ENCODE measurements at regions not wholly inside any gene's neighbourhood (a gene's known extent, or its start where the extent isn't known, plus 50 kb on each side); places are given as distances from the start of the nearest gene placed in this dataset.
"Not testable (repeated sequence)": the region's sequence is repeated elsewhere in the genome, so short reads cannot be mapped to it uniquely, and the experiment has no call there.

DNA sequence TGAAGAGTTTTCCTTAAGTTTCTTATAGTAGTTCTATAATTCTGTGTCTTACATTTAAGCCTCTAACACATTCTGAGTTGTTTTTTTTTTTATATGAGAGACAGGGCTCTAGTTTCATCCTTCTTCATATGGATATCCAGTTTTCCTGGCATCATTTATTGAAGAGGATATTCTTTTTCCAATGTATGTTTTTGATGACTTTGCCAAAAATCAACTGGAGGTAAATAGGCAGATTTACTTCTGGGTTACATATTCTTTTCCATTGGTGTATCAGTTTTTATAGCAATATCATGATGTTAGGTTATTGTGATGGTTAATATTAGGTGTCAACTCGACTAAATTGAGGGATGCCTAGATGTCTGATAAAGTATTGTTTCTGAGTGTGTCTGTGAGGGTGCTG is 650.7 kb upstream of the GRID2 start:
- Mint-ChIP-seq H3K27me3 (ENCODE audit: low read depth) (no peaks in the 10 kb centered on the region), H3K4me3 (no peak overlapping the region), H3K9me3 (peaks cover 2% of the 10 kb centered on the region), H3K36me3 (ENCODE audit: low read depth) (no peaks in the 10 kb centered on the region), H3K27ac (no peak overlapping the region), H3K4me1 (no peaks in the 10 kb centered on the region)
- TF ChIP-seq, protein P1, sequence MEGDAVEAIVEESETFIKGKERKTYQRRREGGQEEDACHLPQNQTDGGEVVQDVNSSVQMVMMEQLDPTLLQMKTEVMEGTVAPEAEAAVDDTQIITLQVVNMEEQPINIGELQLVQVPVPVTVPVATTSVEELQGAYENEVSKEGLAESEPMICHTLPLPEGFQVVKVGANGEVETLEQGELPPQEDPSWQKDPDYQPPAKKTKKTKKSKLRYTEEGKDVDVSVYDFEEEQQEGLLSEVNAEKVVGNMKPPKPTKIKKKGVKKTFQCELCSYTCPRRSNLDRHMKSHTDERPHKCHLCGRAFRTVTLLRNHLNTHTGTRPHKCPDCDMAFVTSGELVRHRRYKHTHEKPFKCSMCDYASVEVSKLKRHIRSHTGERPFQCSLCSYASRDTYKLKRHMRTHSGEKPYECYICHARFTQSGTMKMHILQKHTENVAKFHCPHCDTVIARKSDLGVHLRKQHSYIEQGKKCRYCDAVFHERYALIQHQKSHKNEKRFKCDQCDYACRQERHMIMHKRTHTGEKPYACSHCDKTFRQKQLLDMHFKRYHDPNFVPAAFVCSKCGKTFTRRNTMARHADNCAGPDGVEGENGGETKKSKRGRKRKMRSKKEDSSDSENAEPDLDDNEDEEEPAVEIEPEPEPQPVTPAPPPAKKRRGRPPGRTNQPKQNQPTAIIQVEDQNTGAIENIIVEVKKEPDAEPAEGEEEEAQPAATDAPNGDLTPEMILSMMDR (IDR thresholded peaks at IDR 0.05; ENCODE audit: unreplicated experiment in 3 of 3), result no peak

DNA sequence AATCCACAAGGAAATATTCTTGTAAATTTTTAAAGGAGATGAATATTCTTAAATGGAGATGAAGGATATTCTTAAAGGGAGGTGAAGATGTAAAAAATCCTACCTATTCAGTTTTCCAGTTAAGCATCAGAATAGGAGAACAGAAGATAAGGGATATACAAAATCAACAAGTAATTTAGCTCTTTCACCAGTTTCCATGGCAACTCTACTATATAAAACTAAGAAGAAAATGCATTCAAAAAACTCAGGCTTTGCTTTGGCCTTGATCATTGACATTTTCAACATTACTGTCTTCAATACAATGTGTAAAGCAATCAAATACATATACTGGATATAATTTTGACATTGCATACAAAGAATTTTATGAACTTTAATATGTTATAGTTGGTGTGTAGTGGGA is 622.7 kb upstream of the GRID2 start:
- H3K27me3 Mint-ChIP-seq (ENCODE audit: low read depth), result no peaks in the 10 kb centered on the region
- TF ChIP-seq, protein P1 (IDR thresholded peaks at IDR 0.05; ENCODE audit: unreplicated experiment in 3 of 3), result no peak
- no peak overlapping the region for H3K4me3 Mint-ChIP-seq
- H3K4me1 Mint-ChIP-seq, result no peaks in the 10 kb centered on the region
- H3K9me3 Mint-ChIP-seq, result peaks cover 2% of the 10 kb centered on the region
- no peaks in the 10 kb centered on the region for H3K36me3 Mint-ChIP-seq (ENCODE audit: low read depth)
- H3K27ac Mint-ChIP-seq, result no peak overlapping the region

DNA sequence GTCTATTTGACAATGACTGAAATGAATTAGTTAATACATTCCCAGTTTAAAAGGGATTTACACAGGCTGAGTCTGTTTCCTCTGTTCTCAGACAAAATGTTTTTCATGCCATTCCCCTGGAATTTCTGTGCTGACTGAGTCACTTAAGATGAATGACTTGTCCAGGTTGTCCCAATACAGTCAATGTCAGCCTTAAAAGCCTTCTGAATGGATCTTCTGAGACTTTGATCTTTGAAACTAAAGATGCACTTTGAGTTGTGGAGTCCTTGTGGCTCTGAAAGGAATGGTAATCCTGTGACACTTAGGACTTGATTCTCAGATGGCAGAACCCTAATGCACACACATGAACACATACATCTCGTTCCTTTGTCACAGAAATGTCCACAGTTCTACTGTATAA is 622.2 kb upstream of the GRID2 start:
- no peak overlapping the region for H3K4me3 Mint-ChIP-seq
- no peaks in the 10 kb centered on the region for H3K36me3 Mint-ChIP-seq (ENCODE audit: low read depth)
- H3K4me1 Mint-ChIP-seq, result no peaks in the 10 kb centered on the region
- H3K27me3 Mint-ChIP-seq (ENCODE audit: low read depth), result no peaks in the 10 kb centered on the region
- peaks cover 2% of the 10 kb centered on the region for H3K9me3 Mint-ChIP-seq
- no peak overlapping the region for H3K27ac Mint-ChIP-seq
- TF ChIP-seq, protein P1 (IDR thresholded peaks at IDR 0.05; ENCODE audit: unreplicated experiment in 3 of 3), result no peak

DNA sequence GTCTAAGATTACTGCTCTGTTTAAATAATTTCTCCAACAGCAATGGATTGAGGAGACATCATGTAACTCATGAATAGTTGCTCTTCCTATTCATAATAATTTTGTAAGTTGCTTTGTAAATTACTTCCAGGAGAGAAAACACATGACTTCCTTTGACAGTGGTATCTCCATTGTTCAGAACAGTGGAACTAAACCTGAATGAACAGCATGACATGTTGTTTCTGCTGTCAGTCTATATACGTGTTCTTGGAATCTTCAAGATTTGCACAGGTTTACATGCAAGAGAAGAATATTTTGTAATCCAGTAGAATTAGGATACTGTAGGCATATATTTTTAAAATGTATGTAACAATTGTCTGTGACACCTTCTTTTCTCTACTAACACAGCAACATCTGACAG is 618.8 kb upstream of the GRID2 start:
- no peak overlapping the region for H3K4me3 Mint-ChIP-seq
- H3K27ac Mint-ChIP-seq, result no peak overlapping the region
- no peaks in the 10 kb centered on the region for H3K27me3 Mint-ChIP-seq (ENCODE audit: low read depth)
- H3K9me3 Mint-ChIP-seq, result peaks cover 3% of the 10 kb centered on the region
- TF ChIP-seq, protein P1 (IDR thresholded peaks at IDR 0.05; ENCODE audit: unreplicated experiment in 3 of 3), result no peak
- no peaks in the 10 kb centered on the region for H3K36me3 Mint-ChIP-seq (ENCODE audit: low read depth)
- H3K4me1 Mint-ChIP-seq, result no peaks in the 10 kb centered on the region

DNA sequence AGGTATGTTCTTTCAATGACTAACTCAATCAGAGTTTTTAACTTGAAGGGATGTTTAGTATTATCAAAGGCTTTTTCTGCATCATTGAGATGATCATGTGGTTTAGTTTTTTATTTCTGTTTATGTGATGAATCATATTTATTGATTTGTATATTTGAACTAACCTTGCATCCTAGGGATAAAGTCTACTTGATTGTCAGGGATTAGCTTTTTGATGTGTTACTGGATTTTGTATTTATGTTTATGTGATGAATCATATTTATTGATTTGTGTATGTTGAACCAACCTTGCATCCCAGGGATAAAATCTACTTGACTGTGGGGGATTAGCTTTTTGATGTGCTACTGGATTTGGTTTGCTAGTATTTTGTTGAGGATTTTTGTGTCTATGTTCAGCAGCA is 615.4 kb upstream of the GRID2 start:
- H3K36me3 Mint-ChIP-seq (ENCODE audit: low read depth), result no peaks in the 10 kb centered on the region
- no peak overlapping the region for H3K4me3 Mint-ChIP-seq
- no peak overlapping the region for H3K27ac Mint-ChIP-seq
- TF ChIP-seq, protein P1 (IDR thresholded peaks at IDR 0.05; ENCODE audit: unreplicated experiment in 3 of 3), result no peak
- no peaks in the 10 kb centered on the region for H3K27me3 Mint-ChIP-seq (ENCODE audit: low read depth)
- peaks cover 3% of the 10 kb centered on the region for H3K9me3 Mint-ChIP-seq
- no peaks in the 10 kb centered on the region for H3K4me1 Mint-ChIP-seq

DNA sequence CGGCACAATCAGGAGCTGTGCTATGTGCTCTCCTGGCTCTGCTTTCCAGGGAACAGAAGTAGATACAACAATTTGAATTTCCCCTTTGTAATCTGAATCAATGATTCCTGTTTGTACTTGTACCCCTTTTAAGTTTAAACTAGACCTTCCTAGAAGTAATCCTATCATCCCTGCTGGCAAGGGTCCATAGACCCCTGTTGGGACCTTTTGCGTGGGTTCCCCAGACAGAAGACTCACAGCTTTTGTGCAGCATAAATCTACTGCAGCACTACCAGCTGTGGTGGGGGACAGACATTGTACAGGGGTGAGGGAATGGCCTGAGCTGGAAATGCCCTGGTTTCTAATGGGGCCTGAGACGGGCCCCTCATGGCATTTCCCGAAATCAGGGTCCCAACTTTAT is 604.1 kb upstream of the GRID2 start:
- not testable (repeated sequence) for H3K27me3 Mint-ChIP-seq (ENCODE audit: low read depth); H3K36me3 Mint-ChIP-seq (ENCODE audit: low read depth); H3K4me1 Mint-ChIP-seq; H3K4me3 Mint-ChIP-seq
- H3K9me3 Mint-ChIP-seq, result peaks cover 12% of the 10 kb centered on the region
- peak overlapping the region in 2 of 3 experiments; percentile 6 to 18 for H3K27ac Mint-ChIP-seq

Measured in nephron (organoid).